ENCODE measurements at regions not wholly inside any gene's neighbourhood (a gene's known extent, or its start where the extent isn't known, plus 50 kb on each side); places are given as distances from the start of the nearest gene placed in this dataset.

DNA sequence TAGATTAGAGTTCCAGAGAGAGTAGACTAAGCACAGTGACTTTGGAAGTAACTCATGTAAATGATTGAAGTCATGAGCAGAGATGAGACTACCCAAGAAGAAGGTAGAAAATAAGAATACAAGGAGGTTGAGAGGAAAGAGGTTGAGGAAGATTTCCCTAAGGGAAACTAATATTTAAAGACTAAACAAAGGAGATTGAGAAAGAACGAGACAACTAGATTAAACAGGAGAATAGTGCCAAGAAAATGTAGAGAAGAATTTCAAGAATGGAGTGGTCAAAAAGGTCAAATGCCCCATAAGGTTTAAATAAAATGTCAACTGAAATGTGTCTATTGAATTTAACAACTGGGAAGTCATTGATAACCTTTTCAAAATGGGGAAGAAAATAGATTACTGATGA, 59.0 kb downstream of the RPS29 start:
- Histone ChIP-seq H3K4me2 (no peak overlapping the region), H3K9me2 (ENCODE audit: insufficient read depth) (no peaks in the 10 kb centered on the region), H3K4me1 (replicated peaks; ENCODE audit: insufficient read depth) (0 out of 2 replicates have a peak, but pooled peaks cover 8% of the 10 kb centered on the region), H3K27ac (no peak overlapping the region), H2AFZ (no peak overlapping the region), H3K79me2 (ENCODE audit: low read depth) (no peaks in the 10 kb centered on the region), H3K27me3 (ENCODE audit: insufficient read depth, low read depth) (no peaks in the 10 kb centered on the region), H3F3A (ENCODE audit: insufficient read depth, low read depth) (no peaks in the 10 kb centered on the region), H4K20me1 (ENCODE audit: insufficient read depth) (no peaks in the 10 kb centered on the region), H3K4me3 (no peak overlapping the region), H3K36me3 (ENCODE audit: low read depth) (no peaks in the 10 kb centered on the region), H3K9me3 (ENCODE audit: insufficient read depth, low read depth) (no peaks in the 10 kb centered on the region)
- ChIA-PET CTCF (no interaction called here), POLR2A (ENCODE audit: unreplicated experiment) (interaction anchor here (0.7 kb wide), 1 partner anchor 57 kb away, joined by 4 read pairs; no protein-coding TSS in a partner anchor)
- no peak for TF ChIP-seq EZH2 (IDR thresholded peaks at IDR 0.05; ENCODE audit: low read depth)
- TF ChIP-seq, protein P1, sequence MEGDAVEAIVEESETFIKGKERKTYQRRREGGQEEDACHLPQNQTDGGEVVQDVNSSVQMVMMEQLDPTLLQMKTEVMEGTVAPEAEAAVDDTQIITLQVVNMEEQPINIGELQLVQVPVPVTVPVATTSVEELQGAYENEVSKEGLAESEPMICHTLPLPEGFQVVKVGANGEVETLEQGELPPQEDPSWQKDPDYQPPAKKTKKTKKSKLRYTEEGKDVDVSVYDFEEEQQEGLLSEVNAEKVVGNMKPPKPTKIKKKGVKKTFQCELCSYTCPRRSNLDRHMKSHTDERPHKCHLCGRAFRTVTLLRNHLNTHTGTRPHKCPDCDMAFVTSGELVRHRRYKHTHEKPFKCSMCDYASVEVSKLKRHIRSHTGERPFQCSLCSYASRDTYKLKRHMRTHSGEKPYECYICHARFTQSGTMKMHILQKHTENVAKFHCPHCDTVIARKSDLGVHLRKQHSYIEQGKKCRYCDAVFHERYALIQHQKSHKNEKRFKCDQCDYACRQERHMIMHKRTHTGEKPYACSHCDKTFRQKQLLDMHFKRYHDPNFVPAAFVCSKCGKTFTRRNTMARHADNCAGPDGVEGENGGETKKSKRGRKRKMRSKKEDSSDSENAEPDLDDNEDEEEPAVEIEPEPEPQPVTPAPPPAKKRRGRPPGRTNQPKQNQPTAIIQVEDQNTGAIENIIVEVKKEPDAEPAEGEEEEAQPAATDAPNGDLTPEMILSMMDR (conservative IDR thresholded peaks at IDR 0.05) = no peak
- BruUV-seq (replicated peaks) = no TSS peak
- peak in 1 of 2 experiments; percentile 39 for DNase-seq
- intact Hi-C loops (cut with micrococcal nuclease; ENCODE audit: unreplicated experiment) = no loop called here

GRCh38 chr14:49526101-49526500, 60.1 kb downstream of the RPS29 start:
- ChIA-PET CTCF (no interaction called here), POLR2A (ENCODE audit: unreplicated experiment) (no interaction called here)
- Histone ChIP-seq H3K27ac (no peak overlapping the region), H3K9me3 (ENCODE audit: insufficient read depth, low read depth) (no peaks in the 10 kb centered on the region), H3K36me3 (ENCODE audit: low read depth) (no peaks in the 10 kb centered on the region), H3K9me2 (ENCODE audit: insufficient read depth) (no peaks in the 10 kb centered on the region), H3K4me2 (no peak overlapping the region), H3K4me1 (replicated peaks; ENCODE audit: insufficient read depth) (0 out of 2 replicates have a peak, but pooled peaks cover 8% of the 10 kb centered on the region), H3K4me3 (no peak overlapping the region), H3F3A (ENCODE audit: insufficient read depth, low read depth) (no peaks in the 10 kb centered on the region), H3K79me2 (ENCODE audit: low read depth) (no peaks in the 10 kb centered on the region), H2AFZ (no peak overlapping the region), H3K27me3 (ENCODE audit: insufficient read depth, low read depth) (no peaks in the 10 kb centered on the region), H4K20me1 (ENCODE audit: insufficient read depth) (no peaks in the 10 kb centered on the region)
- DNase-seq = no peak
- intact Hi-C loops (cut with micrococcal nuclease; ENCODE audit: unreplicated experiment) = no loop called here
- TF ChIP-seq, protein P1 (conservative IDR thresholded peaks at IDR 0.05) = no peak
- TF ChIP-seq EZH2 (IDR thresholded peaks at IDR 0.05; ENCODE audit: low read depth) = no peak
- no TSS peak for BruUV-seq (replicated peaks)

DNA sequence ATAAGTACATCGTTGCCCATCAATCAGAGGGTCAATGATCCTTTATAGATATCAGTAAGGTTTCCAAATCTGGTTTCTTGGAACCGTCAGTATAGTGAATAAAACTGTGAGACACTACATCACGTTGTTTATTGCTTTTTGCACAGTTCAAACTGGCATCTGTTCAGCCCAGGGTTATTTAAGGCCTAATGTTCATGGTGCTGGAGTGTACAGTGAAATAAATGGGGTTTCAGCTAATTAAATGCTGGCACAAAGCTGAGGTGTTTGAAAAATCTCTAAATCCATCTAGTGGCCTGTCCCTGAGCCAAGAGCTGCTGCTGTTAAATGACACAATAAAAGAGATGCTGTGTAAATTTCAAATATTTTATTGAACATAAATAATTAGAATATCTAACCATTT, 69.9 kb downstream of the RPS29 start:
- intact Hi-C loops (cut with micrococcal nuclease; ENCODE audit: unreplicated experiment) = no loop called here
- no peak for DNase-seq

More for the DNA sequence above, 69.9 kb downstream of the RPS29 start:
- TF ChIP-seq, protein P1 (conservative IDR thresholded peaks at IDR 0.05) = no peak
- TF ChIP-seq EZH2 (IDR thresholded peaks at IDR 0.05; ENCODE audit: low read depth) = no peak
- ChIA-PET CTCF (no interaction called here), POLR2A (ENCODE audit: unreplicated experiment) (no interaction called here)
- Histone ChIP-seq H3K4me3 (no peak overlapping the region), H3K9me3 (ENCODE audit: insufficient read depth, low read depth) (no peaks in the 10 kb centered on the region), H4K20me1 (ENCODE audit: insufficient read depth) (no peaks in the 10 kb centered on the region), H3K27me3 (ENCODE audit: insufficient read depth, low read depth) (no peaks in the 10 kb centered on the region), H3K9me2 (ENCODE audit: insufficient read depth) (no peaks in the 10 kb centered on the region), H3K4me1 (replicated peaks; ENCODE audit: insufficient read depth) (peaks cover 29% of the 10 kb centered on the region), H2AFZ (no peak overlapping the region), H3K36me3 (ENCODE audit: low read depth) (no peaks in the 10 kb centered on the region), H3K79me2 (ENCODE audit: low read depth) (no peaks in the 10 kb centered on the region), H3F3A (ENCODE audit: insufficient read depth, low read depth) (peaks cover 8% of the 10 kb centered on the region; the same call in 1 of the 2 replicates), H3K27ac (no peak overlapping the region), H3K4me2 (no peak overlapping the region)
- no TSS peak for BruUV-seq (replicated peaks)

All from PC-9 (cell line).